HG02642 (cell line): ENCODE measurements at regions not wholly inside any gene's neighbourhood (a gene's known extent, or its start where the extent isn't known, plus 50 kb on each side); places are given as distances from the start of the nearest gene placed in this dataset.

ENCODE experiments used
- ATAC-seq: cut with Tn5 transposase; IDR thresholded peaks from one replicate; pipeline ENCODE4 v1.9.1; 2021; ENCODE audit warnings: mild to moderate bottlenecking; ENCODE audit not compliant: unreplicated experiment, poor library complexity

DNA sequence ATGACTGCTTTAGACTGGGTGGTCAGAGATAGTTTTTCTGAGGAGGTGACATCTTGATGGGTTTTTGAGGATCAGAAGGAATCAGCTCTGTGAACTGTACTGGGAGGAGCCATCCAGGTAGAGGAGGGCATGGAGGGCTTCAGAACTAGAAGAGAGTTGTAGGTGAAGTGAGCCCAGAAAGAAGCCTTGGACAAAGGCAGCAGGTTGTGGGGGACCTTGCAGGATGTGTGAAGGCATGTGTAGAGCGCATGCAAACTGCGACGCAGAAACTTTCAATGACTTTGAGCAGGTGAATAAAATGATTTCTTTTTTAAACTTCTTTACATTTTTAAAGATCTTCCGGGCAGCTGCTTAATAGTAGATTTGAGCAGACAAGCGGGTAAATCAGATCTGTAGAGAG, 83.9 kb upstream of the SIX2 start:
- ATAC-seq: no peak

DNA sequence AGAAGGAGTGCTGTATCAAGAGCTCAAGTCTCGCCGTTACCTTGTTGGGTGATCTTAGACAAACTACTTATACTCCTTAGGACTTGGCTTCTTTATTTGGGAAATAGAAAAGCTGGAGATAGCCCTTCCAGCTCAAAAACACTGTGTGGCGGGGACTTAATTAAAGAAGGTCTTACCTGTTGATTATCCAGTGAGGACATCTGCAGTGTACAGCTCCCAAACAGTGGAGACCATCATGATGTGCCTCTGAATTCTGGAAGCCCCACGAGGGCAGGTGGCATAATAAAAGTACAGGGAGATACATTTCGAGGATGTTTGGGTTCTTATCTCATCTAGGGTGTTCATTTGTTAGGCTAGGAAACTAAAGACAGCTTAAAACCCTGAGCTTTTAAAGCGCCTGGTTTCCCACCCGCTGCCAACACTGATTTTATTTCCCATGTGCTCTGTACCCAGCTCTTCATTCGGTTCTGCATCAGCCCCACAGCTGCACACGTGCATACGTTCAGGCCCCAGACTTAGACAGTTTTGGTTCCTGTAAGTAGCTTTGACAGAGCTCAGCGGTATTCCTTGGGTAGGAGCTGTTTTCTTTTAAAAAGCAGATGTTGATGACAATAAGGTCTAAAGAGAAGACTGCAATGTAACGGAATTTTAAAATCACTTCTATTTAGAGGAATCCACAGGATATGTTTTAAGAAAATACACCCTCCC, 80.5 kb upstream of the SIX2 start:
- no peak for ATAC-seq

DNA sequence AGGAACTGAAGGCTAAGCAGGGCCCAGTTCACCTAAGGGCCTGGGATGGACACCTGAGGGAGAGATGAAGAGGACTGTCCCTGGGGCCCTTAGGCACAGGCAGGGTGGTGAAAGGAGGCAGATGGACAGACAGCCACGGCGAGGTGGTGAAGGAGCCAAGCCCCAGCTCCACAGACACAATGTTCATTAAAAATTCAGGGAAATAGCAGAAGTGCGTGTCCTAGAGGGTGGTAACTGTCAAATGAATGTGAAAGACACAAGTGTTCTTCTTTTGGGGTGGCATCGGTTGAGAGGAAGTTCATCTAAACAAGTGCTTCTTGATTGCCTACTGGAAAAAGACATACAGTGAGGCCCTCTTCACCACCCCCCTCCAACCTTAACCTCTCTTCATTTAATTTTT, 76.2 kb upstream of the SIX2 start:
- ATAC-seq: no peak

DNA sequence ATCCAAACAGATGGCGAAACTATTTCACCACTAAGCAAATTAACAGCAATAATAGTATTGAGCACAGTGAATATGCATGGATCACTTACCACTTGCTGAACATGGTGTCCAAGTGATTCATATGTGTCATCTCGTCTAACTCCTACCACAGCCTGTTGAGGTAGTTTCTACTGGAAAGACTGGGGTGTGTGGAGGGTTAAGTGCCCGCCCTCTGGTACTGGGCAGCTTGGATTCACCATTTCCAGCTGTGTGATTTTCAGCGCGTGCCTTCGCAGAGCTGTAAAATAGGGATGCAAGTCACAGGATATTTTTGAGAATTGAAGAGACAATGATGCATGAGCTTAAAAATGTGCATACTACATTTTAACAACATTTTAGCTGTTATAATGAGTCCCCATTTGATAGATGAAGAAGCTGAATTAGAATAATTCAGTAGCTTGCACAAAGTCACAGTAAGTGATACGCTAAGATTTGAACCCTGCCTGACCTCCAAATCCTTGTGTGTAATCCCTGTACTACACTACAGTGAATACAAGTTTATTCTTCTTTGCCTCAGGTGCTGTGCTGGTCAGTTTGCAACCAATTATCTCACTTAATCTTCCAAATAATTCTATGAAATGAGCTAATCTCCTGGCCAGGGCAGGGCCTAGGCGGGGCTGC, 75.2 kb upstream of the SIX2 start:
- ATAC-seq: no peak

DNA sequence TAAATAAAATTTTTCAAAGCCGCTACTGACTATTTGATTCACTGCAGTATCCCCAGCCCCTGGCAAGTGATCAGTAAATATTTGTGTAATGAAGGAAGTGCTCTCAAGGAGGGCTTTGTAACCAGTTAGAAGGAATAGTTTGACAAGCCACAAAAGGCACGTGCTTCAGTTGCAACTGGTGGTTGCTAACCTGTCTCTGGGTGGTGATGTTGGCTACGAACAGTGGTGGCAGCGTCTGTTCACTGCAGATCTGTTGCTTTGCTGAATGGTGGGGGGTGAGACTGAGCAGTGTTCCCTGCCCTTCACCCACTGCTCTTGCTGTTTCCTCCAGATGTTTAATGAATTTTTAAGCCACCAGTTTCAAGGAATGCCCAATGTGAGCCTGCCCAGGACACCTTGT, 73.9 kb upstream of the SIX2 start:
- ATAC-seq: no peak

DNA sequence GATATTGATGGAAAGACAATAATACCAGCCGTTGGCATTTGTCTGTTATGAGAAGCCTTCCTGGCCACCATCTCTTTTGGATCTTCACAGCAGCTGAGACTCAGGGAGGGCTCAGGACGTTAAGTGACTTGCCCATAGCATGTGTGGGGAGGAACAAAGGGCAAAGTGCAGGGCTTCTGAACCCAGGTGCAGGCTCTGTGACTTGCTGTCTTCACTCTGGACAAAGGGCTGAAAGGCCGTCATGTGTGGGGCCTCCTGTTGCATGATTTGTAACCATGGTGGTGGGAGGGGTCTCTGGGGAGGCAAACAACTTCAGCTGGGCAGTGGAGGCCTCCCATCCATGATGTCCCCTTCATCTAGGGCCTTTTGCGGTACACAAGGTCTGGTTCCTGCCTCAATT, 65.5 kb upstream of the SIX2 start:
- no peak for ATAC-seq

DNA sequence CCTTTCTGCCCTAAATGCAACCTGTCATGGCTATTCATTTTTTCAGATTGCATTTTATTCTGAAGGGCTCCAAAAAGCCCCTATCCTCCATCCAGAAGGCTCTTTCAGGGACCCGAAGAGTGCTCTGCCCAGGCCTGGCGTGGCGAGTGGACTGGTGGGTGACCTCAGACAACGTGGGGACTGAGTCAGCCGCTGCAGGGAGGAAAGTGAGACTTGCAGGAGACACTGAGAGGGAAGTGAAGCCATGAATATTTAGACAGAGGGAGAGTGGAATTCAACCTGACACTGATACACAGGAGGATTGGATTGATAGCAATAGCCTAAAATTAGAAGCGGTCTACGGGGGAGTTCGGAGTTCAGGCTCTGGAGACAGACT, 63.6 kb upstream of the SIX2 start:
- no peak for ATAC-seq

DNA sequence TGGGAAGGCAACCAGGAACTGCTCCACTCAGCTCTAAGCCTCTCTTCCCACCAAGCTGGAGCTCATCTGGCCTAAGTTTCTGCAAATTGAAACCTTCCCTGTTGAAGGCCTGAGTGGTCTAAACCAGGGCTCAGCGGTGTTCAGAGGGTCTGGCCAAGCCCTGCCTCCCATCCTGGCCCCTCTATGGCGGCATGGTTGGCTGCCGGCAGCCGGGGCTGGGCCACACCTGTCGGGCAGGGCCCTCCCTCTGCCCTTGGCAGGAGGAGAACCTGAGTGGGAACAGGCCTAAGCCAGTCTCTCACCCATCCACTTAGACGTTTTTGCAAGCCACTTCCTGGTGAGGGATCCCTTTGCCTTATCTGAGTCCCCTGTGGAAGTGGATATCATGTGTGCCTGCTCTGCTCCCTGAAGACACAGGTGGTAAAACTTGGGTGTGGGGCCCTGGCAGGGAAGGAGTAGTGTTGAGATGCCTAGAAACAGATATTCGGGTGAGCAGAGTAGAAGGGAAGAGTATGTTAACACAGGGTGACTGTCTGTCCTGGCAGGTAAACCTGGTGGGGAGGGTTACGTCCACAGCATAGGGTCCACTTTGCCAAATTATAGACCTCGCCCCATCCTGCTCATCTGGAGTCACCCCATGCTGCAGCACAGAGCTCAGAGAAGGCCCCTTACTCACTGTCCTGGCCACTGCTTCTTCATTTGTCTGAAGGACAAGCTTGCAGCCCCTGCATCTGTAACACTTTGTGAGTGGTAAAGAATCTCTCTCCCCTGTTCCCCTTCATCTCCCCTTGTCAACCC, 63.0 kb upstream of the SIX2 start:
- no peak for ATAC-seq

DNA sequence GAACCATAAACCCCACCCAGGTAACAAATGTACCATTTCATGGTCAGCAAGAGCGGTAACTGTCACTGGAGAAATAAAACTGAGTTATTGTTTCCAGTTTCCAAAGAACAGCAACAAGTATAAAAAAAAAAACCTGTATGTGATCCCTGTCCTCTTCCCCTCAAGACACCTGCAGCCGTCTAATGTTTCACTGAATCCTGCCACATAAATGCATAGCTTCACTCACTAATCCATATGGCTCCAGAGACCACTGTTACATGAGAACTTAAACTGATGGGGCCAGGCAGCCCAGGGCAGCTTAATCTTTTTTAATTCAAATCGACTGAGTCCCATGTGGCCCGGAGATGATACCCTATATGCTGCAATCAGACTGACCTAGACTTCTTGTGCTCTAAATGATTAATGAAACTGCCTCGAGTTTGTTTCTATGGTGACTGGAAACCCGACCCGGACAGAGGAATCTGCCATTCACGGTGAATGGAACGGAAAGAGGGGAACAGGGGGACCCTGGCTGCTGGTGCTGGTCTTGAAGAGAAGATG, 60.9 kb upstream of the SIX2 start:
- ATAC-seq: no peak

DNA sequence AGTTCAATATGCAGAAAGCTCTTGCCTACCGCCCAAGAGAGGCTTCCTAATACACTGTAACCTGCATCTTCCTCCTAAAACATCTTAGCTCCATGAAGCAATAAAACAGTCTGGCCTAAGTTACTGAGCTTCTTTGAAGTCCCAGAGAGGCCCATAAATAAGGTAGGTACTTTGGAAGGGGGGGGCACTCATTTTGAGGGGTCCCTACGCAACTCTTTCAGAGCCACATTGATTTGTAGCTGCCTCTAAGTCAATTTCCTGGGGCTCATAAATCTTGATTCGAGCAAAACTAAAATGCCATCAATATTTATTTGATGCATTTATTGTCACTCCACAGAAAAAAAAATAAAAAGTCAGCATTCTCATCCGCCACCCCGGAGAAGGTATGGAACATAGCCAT, 60.4 kb upstream of the SIX2 start:
- ATAC-seq: no peak

DNA sequence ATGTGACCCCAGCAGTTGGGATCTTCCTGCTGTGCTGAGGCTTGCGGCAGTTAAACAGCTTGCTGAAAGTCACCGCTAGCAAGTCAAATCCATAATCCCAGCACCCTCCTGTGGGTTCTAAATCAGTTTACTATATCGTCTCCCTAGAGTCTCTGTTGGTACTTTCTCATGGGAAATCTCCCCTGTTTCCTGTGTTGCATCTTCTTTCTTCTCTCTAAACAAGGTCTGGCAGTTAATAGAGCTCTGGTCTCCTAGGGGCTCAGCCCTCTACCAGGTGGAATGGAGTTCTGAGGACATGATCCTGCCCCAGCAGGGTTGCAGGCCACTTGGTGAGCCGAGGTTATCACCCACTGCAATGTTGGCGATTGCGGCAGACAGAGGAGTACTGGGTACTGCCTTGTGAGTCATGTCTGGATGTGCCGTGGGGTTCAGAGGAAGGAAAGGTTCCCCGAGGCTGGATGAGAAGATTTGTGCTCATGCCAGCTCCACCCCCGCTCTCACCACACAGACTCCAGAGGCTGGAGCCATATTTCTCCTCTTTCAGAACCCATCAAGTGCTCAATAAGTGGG, 59.4 kb upstream of the SIX2 start:
- ATAC-seq: no peak

DNA sequence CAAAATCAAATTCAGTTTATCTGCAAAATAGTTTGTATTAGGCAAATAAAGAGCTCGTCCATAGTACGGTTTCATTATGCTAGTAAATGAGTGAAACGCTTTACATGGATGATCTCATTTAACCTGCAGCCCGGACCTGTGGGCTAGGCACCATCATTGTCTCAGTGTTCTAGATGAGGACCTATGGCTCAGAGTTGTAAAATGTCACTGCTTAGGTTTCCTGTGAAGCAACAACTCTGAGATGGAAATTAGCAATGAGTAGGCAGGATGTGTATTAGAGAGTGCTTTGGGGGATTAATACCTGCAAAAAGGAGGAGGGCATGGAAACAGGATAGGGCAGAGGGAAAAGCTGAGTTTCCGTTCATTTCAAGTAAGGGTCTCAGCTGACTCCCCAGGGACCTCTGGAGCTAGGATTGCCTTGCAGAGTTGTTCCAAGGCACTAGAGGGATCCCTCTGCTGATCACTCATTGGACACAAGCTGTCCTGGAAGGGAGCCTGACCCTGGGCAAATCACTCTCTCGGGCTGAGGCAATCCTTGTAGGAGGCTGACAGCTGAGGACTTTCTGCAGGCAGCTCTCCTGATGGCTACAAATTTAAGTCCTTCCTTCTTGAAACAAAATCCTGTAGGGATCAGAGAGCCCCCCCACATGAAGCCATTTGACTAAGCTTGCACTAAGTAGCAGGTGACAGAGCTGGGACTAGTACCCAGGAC, 58.8 kb upstream of the SIX2 start:
- ATAC-seq: no peak
